SJSA1 (cell line): ENCODE measurements at regions not wholly inside any gene's neighbourhood (a gene's known extent, or its start where the extent isn't known, plus 50 kb on each side); places are given as distances from the start of the nearest gene placed in this dataset.
"Not testable (repeated sequence)": the region's sequence is repeated elsewhere in the genome, so short reads cannot be mapped to it uniquely, and the experiment has no call there.

ENCODE experiments used
- DNase-seq, 2 experiments: peaks; one replicate each; pipeline ENCODE4 v3.0.0-alpha.2; 2015 to 2020; ENCODE audit warnings: low spot score in 2 of 2, low read depth in 1 of 2
- H3K27ac ChIP-seq: fragments of 250-450 bp; sonication (Bioruptor Pico); 2 replicates; pipeline ENCODE4 v1.5.1; 2020; ENCODE audit warnings: mild to moderate bottlenecking, moderate library complexity
- H3K27me3 ChIP-seq: fragments of 250-450 bp; sonication (Bioruptor Pico); replicated peaks from 2 replicates; pipeline ENCODE4 v1.5.1; 2020; ENCODE audit warnings: mild to moderate bottlenecking, moderate library complexity
- H3K36me3 ChIP-seq: fragments of 250-450 bp; sonication (Bioruptor Pico); 2 replicates; pipeline ENCODE4 v1.5.1; 2020; ENCODE audit warnings: mild to moderate bottlenecking
- H3K4me1 ChIP-seq: fragments of 250-450 bp; sonication (Bioruptor Pico); replicated peaks from 2 replicates; pipeline ENCODE4 v1.6.1; 2021; ENCODE audit warnings: mild to moderate bottlenecking
- H3K4me3 ChIP-seq: fragments of 250-450 bp; sonication (Bioruptor Pico); 2 replicates; pipeline ENCODE4 v1.5.1; 2020; ENCODE audit warnings: mild to moderate bottlenecking
- H3K9me3 ChIP-seq: fragments of 250-450 bp; sonication (Bioruptor Pico); replicated peaks from 2 replicates; pipeline ENCODE4 v1.5.1; 2020; ENCODE audit warnings: mild to moderate bottlenecking

DNA sequence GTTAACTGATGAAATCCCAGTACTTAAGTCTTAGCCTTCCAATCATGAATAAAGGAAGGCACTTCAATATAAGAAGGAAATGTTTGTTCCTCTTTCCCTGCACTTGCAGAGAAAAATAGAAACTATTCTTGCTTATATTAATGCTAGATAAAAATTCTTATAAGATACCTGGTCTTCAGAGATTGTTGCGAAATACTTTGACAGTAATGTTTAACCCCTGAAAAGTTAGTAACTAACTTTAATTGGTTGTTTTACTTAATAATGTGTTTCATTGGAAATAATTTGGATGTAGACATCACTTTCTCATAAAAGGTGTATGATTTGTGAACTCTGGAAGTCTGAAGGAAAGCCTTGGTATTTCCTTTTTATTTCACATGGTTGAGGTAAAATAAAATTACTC, 294.2 kb upstream of the SYNCRIP start:
- H3K9me3 ChIP-seq = no peaks in the 10 kb centered on the region
- H3K27ac ChIP-seq = no peak overlapping the region
- no peaks in the 10 kb centered on the region for H3K27me3 ChIP-seq
- H3K4me1 ChIP-seq = no peaks in the 10 kb centered on the region
- DNase-seq = no peak
- H3K36me3 ChIP-seq = no peaks in the 10 kb centered on the region
- H3K4me3 ChIP-seq = no peak overlapping the region

- peak in 1 of 2 experiments; percentile 46 for DNase-seq
- no peaks in the 10 kb centered on the region for H3K27me3 ChIP-seq
- H3K27ac ChIP-seq = no peak overlapping the region
- no peaks in the 10 kb centered on the region for H3K9me3 ChIP-seq
- no peaks in the 10 kb centered on the region for H3K36me3 ChIP-seq
- H3K4me3 ChIP-seq = no peak overlapping the region
- H3K4me1 ChIP-seq = no peaks in the 10 kb centered on the region
Observed at GRCh38 chr6:85923013-85923430, 280.3 kb upstream of the SYNCRIP start.

- DNase-seq = no peak
Observed at GRCh38 chr6:85920782-85921181, 278.1 kb upstream of the SYNCRIP start.

GRCh38 chr6:85917522-85917921, 274.8 kb upstream of the SYNCRIP start:
- Histone ChIP-seq H3K4me3 (no peak overlapping the region), H3K4me1 (no peaks in the 10 kb centered on the region), H3K9me3 (no peaks in the 10 kb centered on the region), H3K27me3 (0 out of 2 replicates have a peak, but pooled peaks cover 4% of the 10 kb centered on the region), H3K36me3 (no peaks in the 10 kb centered on the region), H3K27ac (no peak overlapping the region)
- no peak for DNase-seq

More at GRCh38 chr6:85920782-85921181, 278.1 kb upstream of the SYNCRIP start:
- H3K27me3 ChIP-seq = no peaks in the 10 kb centered on the region
- no peaks in the 10 kb centered on the region for H3K9me3 ChIP-seq
- no peaks in the 10 kb centered on the region for H3K4me1 ChIP-seq
- H3K27ac ChIP-seq = no peak overlapping the region
- H3K4me3 ChIP-seq = no peak overlapping the region
- H3K36me3 ChIP-seq = no peaks in the 10 kb centered on the region

GRCh38 chr6:85913001-85913400, 270.3 kb upstream of the SYNCRIP start:
- 0 out of 2 replicates have a peak, but pooled peaks cover 4% of the 10 kb centered on the region for H3K27me3 ChIP-seq

DNA sequence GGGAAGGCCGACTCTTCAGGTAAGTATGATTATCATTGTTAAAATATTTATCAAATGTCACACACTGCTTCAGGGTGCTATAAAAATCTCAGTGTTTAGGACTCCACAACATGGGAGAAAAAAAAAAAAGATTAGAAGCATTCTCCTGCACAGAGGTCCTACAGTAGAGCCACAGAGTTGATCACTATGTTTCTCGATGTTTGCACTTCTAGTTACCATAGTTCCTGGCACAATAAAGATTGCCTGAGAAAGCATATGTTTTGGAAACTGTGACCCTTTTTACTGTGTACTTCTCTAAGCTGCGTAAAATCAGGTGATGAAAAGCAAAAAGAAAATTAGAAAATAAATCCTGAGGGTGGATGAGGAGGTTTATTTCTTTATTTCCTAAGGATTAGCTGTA, 269.9 kb upstream of the SYNCRIP start:
- 0 out of 2 replicates have a peak, but pooled peaks cover 4% of the 10 kb centered on the region for H3K27me3 ChIP-seq
- H3K36me3 ChIP-seq = no peaks in the 10 kb centered on the region
- DNase-seq = no peak
- no peaks in the 10 kb centered on the region for H3K9me3 ChIP-seq
- no peak overlapping the region for H3K4me3 ChIP-seq
- no peaks in the 10 kb centered on the region for H3K4me1 ChIP-seq
- no peak overlapping the region for H3K27ac ChIP-seq

More at GRCh38 chr6:85913001-85913400, 270.3 kb upstream of the SYNCRIP start:
- Histone ChIP-seq H3K9me3 (no peaks in the 10 kb centered on the region), H3K4me1 (no peaks in the 10 kb centered on the region), H3K27ac (no peak overlapping the region), H3K36me3 (no peaks in the 10 kb centered on the region), H3K4me3 (no peak overlapping the region)
- no peak for DNase-seq

- Histone ChIP-seq H3K9me3 (no peaks in the 10 kb centered on the region), H3K27ac (no peak overlapping the region), H3K4me1 (no peaks in the 10 kb centered on the region), H3K36me3 (no peaks in the 10 kb centered on the region), H3K4me3 (no peak overlapping the region), H3K27me3 (0 out of 2 replicates have a peak, but pooled peaks cover 4% of the 10 kb centered on the region)
- DNase-seq = no peak
Observed at GRCh38 chr6:85911067-85911466, 268.4 kb upstream of the SYNCRIP start.

DNA sequence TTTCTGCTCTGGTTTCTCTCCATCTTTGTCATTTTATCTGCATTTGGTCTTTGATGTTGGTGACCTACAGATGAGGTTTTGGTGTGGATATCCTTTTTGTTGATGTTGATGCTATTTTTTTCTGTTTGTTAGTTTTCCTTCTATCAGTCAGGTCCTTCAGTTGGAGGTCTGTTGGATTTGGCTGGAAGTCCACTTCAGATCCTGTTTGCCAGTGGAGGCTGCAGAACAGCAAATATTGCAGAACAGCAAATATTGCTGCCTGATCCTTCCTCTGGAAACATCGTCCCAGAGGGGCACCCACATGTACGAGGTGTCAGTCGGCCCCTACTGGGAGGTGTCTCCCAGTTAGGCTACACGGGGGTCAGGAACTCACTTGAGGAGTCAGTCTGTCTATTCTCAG, 265.4 kb upstream of the SYNCRIP start:
- H3K27ac ChIP-seq, H3K36me3 ChIP-seq, H3K4me3 ChIP-seq, DNase-seq, H3K27me3 ChIP-seq, H3K9me3 ChIP-seq, H3K4me1 ChIP-seq: not testable (repeated sequence)

GRCh38 chr6:85892346-85892745, 249.7 kb upstream of the SYNCRIP start:
- no peaks in the 10 kb centered on the region for H3K27me3 ChIP-seq
- H3K27ac ChIP-seq = no peak overlapping the region

GRCh38 chr6:85887461-85887860, 244.8 kb upstream of the SYNCRIP start:
- Histone ChIP-seq H3K4me3 (no peak overlapping the region), H3K4me1 (no peaks in the 10 kb centered on the region), H3K27ac (no peak overlapping the region), H3K36me3 (no peaks in the 10 kb centered on the region), H3K27me3 (no peaks in the 10 kb centered on the region), H3K9me3 (no peaks in the 10 kb centered on the region)
- no peak for DNase-seq

More at GRCh38 chr6:85892346-85892745, 249.7 kb upstream of the SYNCRIP start:
- Histone ChIP-seq H3K9me3 (no peaks in the 10 kb centered on the region), H3K36me3 (no peaks in the 10 kb centered on the region), H3K4me3 (no peak overlapping the region), H3K4me1 (no peaks in the 10 kb centered on the region)
- no peak for DNase-seq

DNA sequence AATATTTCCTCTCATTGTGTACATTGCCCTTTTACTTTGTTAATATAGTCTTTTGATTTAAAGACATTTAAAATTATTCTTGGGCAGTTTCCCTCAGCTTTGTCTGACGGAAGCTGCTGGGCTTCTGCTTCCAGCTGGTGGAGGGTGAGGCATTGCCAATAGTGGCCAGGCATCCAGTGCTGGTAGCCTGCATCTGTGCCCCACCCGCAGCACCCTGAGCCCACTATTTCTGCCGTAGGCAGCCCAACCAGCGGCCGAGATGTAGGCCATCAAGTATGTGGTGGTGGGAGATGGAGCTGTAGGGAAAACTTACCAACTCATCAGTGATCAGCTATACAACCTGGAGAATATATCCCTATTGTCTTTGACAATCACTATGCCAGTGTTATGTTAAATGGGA, 226.0 kb upstream of the SYNCRIP start:
- no peak for DNase-seq
- Histone ChIP-seq H3K4me3 (no peak overlapping the region), H3K27ac (no peak overlapping the region), H3K27me3 (no peaks in the 10 kb centered on the region), H3K36me3 (no peaks in the 10 kb centered on the region), H3K9me3 (no peaks in the 10 kb centered on the region), H3K4me1 (peaks cover 17% of the 10 kb centered on the region)

DNA sequence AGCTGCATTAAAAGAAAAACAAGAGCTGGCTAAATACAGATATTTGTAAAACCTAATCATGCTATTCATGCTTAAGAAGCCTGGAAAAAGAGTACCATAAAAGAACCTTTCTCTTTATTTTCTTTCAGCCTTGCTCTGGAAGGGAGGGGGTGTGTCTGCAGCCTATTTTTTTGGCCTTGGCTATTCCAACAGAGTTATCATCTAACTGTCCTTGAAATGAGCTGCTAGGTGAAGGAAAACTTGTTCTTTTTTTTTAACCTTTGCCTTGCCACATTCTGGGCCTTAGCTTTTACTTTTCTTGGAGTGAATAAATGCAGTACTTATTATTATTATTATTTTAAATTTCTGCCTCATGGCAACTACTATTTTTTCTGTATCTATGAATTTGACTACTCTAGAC, 224.9 kb upstream of the SYNCRIP start:
- Histone ChIP-seq H3K36me3 (no peaks in the 10 kb centered on the region), H3K9me3 (no peaks in the 10 kb centered on the region), H3K4me1 (peaks cover 17% of the 10 kb centered on the region), H3K27ac (no peak overlapping the region), H3K4me3 (no peak overlapping the region), H3K27me3 (no peaks in the 10 kb centered on the region)
- DNase-seq = no peak

DNA sequence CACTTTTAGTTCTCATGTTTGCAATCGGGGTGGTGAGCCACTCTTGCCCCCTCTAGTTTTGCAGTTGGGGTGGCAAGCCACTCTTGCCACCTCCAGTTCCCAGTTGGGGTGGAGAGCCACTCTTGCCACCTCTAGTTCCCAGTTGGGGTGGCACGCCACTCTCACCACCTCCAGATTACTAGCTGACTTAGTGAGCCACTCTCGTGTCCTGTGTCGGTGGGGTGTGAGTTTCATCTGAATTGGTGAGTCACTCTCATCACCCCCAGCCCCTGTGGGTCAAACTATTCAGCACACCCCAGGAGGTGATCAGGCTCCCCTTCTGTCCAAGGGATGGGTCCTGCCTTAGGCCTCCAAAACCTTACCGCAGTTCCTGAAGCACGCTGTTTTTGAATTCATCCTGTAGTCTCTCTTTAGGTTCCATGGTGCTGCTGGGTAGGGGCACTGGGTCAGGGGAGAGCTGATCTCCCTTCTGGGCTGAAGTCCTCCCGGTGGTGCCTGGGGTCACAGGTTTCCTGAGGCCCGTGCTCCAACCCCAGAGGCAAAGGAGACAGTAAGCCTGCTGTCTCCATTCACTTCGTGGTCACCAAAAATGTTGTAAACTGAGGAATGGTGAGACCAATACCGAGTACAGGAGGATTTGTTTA, 224.2 kb upstream of the SYNCRIP start:
- H3K27ac ChIP-seq = no peak overlapping the region
- H3K27me3 ChIP-seq = no peaks in the 10 kb centered on the region
- H3K36me3 ChIP-seq = no peaks in the 10 kb centered on the region
- peaks cover 17% of the 10 kb centered on the region for H3K4me1 ChIP-seq
- no peaks in the 10 kb centered on the region for H3K9me3 ChIP-seq
- H3K4me3 ChIP-seq = no peak overlapping the region
- no peak for DNase-seq

DNA sequence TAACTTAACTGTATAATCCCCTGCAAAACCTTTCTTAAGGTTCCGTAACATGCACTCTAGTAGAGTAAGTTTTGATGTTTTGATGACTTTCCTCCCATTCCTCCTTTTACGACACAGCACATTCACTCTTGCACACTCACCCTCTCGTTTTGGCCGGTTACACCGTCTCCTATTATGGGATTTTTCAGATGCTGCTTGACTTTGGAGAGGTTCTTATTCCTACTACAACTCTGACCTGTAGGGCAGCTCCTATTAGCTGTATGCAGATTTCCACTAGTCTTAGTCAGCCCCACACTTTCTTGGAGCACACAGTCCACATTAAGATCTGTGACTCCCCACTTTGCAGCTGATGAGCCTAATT, 223.7 kb upstream of the SYNCRIP start:
- H3K36me3 ChIP-seq = no peaks in the 10 kb centered on the region
- no peaks in the 10 kb centered on the region for H3K9me3 ChIP-seq
- peaks cover 17% of the 10 kb centered on the region for H3K4me1 ChIP-seq
- H3K27me3 ChIP-seq = no peaks in the 10 kb centered on the region
- H3K4me3 ChIP-seq = peak overlapping the region; percentile 37
- DNase-seq = no peak
- peak overlapping the region; percentile 25; the same call in 1 of the 2 replicates for H3K27ac ChIP-seq
